ENCODE measurements at regions not wholly inside any gene's neighbourhood (a gene's known extent, or its start where the extent isn't known, plus 50 kb on each side); places are given as distances from the start of the nearest gene placed in this dataset.

GRCh38 chr1:239558991-239559390 lies 172.6 kb downstream of the CHRM3 start:
- no peaks in the 10 kb centered on the region for H3K79me2 ChIP-seq (replicated peaks; ENCODE audit: insufficient read depth)
- DNase-seq (ENCODE audit: low spot score) (no peak), ATAC-seq (no peak)
- H3K36me3 ChIP-seq (ENCODE audit: insufficient read depth) = no peaks in the 10 kb centered on the region
- H3K4me1 ChIP-seq (ENCODE audit: insufficient read depth) = no peaks in the 10 kb centered on the region
- Mint-ChIP-seq H3K27ac (no peak overlapping the region), H3K27me3 (ENCODE audit: insufficient read depth, low read depth, poor library complexity) (no peaks in the 10 kb centered on the region), H3K4me3 (no peak overlapping the region), H3K4me1 (peaks cover 7% of the 10 kb centered on the region; the same call in 2 of the 3 replicates), H3K36me3 (ENCODE audit: low read depth) (no peaks in the 10 kb centered on the region), H3K9me3 (no peaks in the 10 kb centered on the region)
- no peak overlapping the region for H3K4me3 ChIP-seq
- no peak overlapping the region for H2AFZ ChIP-seq
- no peaks in the 10 kb centered on the region for H3K27me3 ChIP-seq (ENCODE audit: insufficient read depth)
- H3F3A ChIP-seq (replicated peaks; ENCODE audit: low read depth) = no peaks in the 10 kb centered on the region
- no peak overlapping the region for H3K4me2 ChIP-seq
- TF ChIP-seq, protein P1, sequence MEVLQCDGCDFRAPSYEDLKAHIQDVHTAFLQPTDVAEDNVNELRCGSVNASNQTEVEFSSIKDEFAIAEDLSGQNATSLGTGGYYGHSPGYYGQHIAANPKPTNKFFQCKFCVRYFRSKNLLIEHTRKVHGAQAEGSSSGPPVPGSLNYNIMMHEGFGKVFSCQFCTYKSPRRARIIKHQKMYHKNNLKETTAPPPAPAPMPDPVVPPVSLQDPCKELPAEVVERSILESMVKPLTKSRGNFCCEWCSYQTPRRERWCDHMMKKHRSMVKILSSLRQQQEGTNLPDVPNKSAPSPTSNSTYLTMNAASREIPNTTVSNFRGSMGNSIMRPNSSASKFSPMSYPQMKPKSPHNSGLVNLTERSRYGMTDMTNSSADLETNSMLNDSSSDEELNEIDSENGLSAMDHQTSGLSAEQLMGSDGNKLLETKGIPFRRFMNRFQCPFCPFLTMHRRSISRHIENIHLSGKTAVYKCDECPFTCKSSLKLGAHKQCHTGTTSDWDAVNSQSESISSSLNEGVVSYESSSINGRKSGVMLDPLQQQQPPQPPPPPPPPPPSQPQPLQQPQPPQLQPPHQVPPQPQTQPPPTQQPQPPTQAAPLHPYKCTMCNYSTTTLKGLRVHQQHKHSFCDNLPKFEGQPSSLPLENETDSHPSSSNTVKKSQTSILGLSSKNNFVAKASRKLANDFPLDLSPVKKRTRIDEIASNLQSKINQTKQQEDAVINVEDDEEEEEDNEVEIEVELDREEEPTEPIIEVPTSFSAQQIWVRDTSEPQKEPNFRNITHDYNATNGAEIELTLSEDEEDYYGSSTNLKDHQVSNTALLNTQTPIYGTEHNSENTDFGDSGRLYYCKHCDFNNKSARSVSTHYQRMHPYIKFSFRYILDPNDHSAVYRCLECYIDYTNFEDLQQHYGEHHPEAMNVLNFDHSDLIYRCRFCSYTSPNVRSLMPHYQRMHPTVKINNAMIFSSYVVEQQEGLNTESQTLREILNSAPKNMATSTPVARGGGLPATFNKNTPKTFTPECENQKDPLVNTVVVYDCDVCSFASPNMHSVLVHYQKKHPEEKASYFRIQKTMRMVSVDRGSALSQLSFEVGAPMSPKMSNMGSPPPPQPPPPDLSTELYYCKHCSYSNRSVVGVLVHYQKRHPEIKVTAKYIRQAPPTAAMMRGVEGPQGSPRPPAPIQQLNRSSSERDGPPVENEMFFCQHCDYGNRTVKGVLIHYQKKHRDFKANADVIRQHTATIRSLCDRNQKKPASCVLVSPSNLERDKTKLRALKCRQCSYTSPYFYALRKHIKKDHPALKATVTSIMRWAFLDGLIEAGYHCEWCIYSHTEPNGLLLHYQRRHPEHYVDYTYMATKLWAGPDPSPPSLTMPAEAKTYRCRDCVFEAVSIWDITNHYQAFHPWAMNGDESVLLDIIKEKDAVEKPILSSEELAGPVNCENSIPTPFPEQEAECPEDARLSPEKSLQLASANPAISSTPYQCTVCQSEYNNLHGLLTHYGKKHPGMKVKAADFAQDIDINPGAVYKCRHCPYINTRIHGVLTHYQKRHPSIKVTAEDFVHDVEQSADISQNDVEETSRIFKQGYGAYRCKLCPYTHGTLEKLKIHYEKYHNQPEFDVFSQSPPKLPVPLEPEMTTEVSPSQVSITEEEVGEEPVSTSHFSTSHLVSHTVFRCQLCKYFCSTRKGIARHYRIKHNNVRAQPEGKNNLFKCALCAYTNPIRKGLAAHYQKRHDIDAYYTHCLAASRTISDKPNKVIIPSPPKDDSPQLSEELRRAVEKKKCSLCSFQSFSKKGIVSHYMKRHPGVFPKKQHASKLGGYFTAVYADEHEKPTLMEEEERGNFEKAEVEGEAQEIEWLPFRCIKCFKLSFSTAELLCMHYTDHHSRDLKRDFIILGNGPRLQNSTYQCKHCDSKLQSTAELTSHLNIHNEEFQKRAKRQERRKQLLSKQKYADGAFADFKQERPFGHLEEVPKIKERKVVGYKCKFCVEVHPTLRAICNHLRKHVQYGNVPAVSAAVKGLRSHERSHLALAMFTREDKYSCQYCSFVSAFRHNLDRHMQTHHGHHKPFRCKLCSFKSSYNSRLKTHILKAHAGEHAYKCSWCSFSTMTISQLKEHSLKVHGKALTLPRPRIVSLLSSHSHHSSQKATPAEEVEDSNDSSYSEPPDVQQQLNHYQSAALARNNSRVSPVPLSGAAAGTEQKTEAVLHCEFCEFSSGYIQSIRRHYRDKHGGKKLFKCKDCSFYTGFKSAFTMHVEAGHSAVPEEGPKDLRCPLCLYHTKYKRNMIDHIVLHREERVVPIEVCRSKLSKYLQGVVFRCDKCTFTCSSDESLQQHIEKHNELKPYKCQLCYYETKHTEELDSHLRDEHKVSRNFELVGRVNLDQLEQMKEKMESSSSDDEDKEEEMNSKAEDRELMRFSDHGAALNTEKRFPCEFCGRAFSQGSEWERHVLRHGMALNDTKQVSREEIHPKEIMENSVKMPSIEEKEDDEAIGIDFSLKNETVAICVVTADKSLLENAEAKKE (CRISPR knock-in tag; IDR thresholded peaks at IDR 0.05) = no peak
- TF ChIP-seq ZNF114 (CRISPR knock-in tag; IDR thresholded peaks at IDR 0.05) = no peak
- no peak for TF ChIP-seq STAT1 (IDR thresholded peaks at IDR 0.05; ENCODE audit: unreplicated experiment)
- TF ChIP-seq, protein P2, sequence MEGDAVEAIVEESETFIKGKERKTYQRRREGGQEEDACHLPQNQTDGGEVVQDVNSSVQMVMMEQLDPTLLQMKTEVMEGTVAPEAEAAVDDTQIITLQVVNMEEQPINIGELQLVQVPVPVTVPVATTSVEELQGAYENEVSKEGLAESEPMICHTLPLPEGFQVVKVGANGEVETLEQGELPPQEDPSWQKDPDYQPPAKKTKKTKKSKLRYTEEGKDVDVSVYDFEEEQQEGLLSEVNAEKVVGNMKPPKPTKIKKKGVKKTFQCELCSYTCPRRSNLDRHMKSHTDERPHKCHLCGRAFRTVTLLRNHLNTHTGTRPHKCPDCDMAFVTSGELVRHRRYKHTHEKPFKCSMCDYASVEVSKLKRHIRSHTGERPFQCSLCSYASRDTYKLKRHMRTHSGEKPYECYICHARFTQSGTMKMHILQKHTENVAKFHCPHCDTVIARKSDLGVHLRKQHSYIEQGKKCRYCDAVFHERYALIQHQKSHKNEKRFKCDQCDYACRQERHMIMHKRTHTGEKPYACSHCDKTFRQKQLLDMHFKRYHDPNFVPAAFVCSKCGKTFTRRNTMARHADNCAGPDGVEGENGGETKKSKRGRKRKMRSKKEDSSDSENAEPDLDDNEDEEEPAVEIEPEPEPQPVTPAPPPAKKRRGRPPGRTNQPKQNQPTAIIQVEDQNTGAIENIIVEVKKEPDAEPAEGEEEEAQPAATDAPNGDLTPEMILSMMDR (conservative IDR thresholded peaks at IDR 0.05; ENCODE audit: low read depth in 2 of 2) = no peak
- TF ChIP-seq, protein P3, sequence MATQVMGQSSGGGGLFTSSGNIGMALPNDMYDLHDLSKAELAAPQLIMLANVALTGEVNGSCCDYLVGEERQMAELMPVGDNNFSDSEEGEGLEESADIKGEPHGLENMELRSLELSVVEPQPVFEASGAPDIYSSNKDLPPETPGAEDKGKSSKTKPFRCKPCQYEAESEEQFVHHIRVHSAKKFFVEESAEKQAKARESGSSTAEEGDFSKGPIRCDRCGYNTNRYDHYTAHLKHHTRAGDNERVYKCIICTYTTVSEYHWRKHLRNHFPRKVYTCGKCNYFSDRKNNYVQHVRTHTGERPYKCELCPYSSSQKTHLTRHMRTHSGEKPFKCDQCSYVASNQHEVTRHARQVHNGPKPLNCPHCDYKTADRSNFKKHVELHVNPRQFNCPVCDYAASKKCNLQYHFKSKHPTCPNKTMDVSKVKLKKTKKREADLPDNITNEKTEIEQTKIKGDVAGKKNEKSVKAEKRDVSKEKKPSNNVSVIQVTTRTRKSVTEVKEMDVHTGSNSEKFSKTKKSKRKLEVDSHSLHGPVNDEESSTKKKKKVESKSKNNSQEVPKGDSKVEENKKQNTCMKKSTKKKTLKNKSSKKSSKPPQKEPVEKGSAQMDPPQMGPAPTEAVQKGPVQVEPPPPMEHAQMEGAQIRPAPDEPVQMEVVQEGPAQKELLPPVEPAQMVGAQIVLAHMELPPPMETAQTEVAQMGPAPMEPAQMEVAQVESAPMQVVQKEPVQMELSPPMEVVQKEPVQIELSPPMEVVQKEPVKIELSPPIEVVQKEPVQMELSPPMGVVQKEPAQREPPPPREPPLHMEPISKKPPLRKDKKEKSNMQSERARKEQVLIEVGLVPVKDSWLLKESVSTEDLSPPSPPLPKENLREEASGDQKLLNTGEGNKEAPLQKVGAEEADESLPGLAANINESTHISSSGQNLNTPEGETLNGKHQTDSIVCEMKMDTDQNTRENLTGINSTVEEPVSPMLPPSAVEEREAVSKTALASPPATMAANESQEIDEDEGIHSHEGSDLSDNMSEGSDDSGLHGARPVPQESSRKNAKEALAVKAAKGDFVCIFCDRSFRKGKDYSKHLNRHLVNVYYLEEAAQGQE (IDR thresholded peaks at IDR 0.05; ENCODE audit: unreplicated experiment) = no peak
- TF ChIP-seq POLR2AphosphoS5 (IDR thresholded peaks at IDR 0.05; ENCODE audit: low read depth) = no peak
- TF ChIP-seq EZH2phosphoT487 (IDR thresholded peaks at IDR 0.05; ENCODE audit: unreplicated experiment) = no peak
- TF ChIP-seq CREB1 (CRISPR knock-in tag; IDR thresholded peaks at IDR 0.05; ENCODE audit: low read depth) = no peak
- TF ChIP-seq EZH2 (IDR thresholded peaks at IDR 0.05; ENCODE audit: low read depth, unreplicated experiment) = no peak
- TF ChIP-seq JUNB (IDR thresholded peaks at IDR 0.05; ENCODE audit: unreplicated experiment) = no peak
- no peak for TF ChIP-seq NANOG (IDR thresholded peaks at IDR 0.05; ENCODE audit: borderline replicate concordance)
- TF ChIP-seq ETS1 (IDR thresholded peaks at IDR 0.05) = no peak
- no peak for TF ChIP-seq ZNF331 (CRISPR knock-in tag; IDR thresholded peaks at IDR 0.05; ENCODE audit: low read depth)
- 0 out of 2 replicates have a peak, but pooled peaks cover 2% of the 10 kb centered on the region for H3K9me2 ChIP-seq (ENCODE audit: insufficient read depth)
- no peak overlapping the region for H3K27ac ChIP-seq (ENCODE audit: low read depth)
- H4K20me1 ChIP-seq (replicated peaks; ENCODE audit: insufficient read depth) = no peaks in the 10 kb centered on the region

All from GM23338 (cell line).